ENCODE measurements at regions not wholly inside any gene's neighbourhood (a gene's known extent, or its start where the extent isn't known, plus 50 kb on each side); places are given as distances from the start of the nearest gene placed in this dataset.
A peak's percentile ranks its signal among the peaks of the same experiment; 100 is the strongest.

DNA sequence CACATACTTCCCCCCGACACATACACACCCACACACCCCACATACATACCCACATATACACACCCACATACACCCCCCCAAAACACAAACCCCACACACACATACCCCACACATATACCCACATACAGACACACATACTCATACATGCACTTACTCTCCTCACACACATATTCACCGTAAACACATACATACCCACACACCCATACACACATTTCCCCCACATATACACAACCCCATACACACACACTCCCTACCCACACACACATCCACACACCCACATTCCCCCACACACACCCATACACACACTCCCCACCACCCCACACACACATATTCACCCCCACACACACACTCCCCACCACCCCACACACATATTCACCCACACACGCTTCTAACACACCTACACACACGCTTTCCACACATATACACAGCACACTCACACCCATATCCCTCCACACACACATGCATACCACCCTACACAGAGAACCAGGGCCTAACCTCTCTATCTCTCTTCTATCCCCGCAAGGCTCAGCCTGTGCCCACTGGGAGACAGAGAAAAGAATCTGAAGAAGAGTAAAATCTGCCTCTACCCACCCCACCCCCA lies 182.4 kb upstream of the ETAA1 start:
- intact Hi-C loops (cut with DNase I), result no loop called here
- no peak for DNase-seq

DNA sequence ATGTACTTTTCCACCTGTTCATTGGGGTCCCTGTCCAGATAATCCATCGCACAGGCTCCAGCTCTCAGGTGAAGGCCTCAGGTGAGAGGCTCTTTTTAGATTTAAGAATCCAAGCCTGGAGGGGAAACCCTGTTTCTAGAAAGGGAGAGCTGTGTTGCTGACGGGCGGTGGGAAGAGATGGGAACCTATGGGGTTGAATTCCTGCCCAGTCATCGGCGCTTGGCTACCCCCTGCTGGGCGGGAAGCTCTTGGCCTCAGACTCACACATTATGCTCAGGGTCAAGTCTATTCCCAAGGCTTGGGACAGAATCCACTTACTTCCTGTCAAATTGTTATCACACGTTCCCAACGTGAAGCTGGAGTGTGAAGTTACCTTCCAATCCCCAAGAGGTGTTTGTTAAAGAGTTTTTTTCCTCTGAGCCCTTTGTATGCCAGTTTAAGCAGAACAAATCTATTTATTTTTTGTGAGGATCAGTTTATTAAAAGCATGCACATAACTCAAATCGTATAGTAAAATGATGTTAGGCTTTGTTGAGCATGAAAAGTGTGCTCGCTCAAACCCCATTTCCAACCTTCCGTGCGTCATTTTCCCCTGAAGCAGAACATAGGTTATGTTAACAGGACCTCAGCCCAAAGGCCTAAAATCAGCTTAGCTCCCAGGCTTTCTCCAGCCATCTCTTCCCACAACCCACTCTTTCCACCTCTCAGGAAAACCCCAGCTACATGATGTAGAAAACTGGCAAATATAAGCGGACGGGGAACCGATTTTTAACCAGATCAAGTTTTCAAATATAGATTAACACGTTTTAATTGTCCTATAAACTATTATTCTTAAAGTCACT lies 181.7 kb upstream of the ETAA1 start:
- peak in 1 of 10 donors; percentile 2 for DNase-seq
- intact Hi-C loops (cut with DNase I), result no loop called here

DNA sequence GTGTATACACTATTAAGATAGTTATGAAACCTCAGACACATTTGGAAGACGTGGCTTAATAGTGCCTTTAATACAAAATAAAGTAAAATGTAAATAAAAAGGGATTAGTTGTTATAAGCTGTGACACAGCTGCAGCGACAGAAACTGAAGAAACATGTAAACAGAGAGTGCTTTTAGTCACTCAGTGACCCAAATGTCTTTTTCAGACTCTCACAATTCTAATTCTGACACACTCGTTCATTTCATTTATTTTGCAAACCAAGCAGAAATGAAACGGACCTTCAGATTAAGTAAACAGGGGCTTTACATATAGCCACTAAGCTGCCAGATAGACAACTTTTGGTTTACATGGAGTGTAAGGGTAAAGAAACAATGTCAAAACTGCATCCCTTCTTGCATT lies 181.0 kb upstream of the ETAA1 start:
- intact Hi-C loops (cut with DNase I), result no loop called here
- no peak for DNase-seq

DNA sequence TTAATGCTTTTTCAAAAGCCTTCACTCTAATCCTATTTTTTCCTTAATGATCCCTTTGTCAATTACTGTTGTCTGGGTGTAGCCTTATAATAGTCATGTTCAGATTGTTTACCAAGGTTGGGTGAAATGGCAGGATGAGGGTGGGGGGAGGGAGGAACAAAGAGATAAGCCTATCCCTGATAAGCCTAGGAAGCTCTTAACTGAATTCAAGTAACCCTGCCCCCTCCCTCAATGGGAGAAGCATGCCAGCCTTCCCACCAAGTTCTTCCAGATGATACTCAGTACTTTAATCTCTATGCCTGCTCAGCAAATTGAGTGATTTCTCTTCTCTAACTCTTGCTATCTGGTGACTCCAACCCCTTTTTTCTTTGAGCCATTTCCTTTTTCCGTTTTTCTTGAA lies 180.3 kb upstream of the ETAA1 start:
- no peak for DNase-seq
- intact Hi-C loops (cut with DNase I), result no loop called here

DNA sequence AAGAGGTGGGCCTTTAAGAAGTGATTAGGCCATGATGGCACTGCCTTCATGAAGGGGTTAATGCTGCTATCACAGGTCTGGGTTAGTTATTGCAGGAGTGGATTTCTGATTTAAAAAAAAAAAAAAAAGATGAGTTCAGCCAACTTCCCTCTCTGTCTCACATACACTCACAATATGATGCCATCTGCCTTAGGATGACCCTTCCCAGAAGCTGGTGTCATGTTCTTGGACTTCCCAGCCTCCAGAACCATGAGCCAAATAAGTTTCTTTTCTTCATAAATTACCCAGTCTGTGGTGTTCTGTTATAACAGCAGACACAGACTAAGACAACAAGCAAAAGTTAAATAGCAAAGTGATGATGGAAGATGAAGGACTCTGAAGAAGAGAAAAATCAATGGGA lies 179.7 kb upstream of the ETAA1 start:
- intact Hi-C loops (cut with DNase I), result no loop called here
- DNase-seq, result no peak

DNA sequence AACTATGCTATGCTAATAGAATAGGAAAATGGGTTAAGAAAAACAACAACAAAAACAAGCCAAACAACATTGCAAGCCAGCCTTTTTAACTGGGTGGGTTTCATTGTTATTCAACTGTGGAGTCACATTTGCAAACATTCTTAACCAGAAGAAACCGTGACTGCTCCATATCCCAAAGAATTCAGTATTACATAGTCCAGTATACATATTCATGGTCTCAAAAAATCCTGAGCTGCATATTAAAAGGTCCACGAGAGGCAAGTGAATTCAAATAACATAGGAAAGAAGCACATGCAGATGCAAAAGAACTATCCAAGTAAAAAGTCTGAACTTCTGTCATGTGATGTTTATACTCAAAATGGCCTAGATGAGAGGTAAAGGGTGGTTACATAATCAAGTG lies 179.1 kb upstream of the ETAA1 start:
- intact Hi-C loops (cut with DNase I), result no loop called here
- no peak for DNase-seq

DNA sequence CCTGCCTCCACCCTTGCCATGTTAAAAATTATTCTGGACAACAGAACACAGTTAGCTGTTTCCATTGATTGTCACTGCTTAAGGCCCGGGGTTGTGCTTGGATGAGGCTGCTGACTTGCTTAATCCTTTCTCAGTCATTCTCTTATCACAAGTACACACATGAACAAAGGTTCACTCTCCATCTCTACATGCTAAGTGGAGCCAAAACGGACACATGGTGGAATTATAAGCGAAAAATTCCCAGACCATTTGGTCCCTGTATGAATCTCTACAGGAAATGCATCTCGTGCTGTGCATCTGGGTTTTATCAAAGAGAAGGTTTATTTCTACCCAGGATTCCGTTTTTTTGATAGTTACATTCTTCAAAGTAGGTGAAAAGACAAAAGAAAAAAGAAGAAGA lies 177.5 kb upstream of the ETAA1 start:
- DNase-seq, result no peak
- intact Hi-C loops (cut with DNase I), result no loop called here

DNA sequence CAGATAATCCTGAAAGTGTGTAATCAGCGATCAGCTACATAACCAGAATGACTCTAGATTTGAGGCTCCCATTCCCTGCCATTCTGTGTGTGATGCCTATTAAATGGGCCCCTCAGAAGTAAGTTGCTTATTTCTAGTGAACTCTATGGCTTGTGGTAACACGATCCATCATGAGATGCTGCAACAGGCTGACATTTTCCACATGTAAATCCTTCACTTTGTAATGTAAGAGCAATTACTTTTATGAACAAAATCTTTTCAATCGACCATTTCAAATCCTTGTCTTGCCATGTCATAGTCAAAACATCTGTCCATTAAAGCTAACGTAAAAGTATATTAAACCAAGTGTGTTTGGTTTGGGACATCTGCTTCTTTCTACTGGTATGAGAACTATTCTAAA lies 175.9 kb upstream of the ETAA1 start:
- DNase-seq, result no peak
- intact Hi-C loops (cut with DNase I), result no loop called here

DNA sequence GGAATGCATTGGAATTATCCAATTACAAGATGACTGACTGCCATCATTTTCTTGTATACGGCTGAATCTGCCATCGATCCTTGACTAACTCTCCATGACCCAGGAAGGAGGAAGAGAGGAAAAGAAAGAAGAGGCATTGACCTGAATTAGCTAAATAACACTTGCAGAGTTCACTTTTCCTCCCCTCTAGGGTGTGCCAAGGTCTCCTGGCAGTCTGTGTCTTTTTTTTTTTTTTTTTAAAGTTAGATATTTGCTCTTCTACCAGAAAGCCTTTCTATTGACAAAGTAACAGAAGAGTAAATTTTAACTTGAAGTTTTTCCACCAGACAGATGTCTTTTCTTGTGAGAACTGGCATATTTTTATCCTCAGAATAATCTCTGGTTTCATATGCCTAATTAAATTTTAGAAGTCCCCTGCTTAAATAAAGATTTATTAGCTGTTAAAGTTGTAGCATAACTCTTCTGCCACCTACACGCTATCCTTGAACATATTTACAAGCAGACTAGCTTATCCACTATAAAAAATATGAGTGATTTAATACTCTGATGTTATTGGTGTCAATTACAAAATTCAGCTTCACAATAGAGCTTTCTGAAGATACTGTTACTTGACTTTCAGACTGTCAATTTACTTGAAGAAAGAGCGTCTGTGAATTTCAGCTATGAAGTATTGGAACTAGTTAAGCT lies 171.7 kb upstream of the ETAA1 start:
- intact Hi-C loops (cut with DNase I), result no loop called here
- no peak for DNase-seq

DNA sequence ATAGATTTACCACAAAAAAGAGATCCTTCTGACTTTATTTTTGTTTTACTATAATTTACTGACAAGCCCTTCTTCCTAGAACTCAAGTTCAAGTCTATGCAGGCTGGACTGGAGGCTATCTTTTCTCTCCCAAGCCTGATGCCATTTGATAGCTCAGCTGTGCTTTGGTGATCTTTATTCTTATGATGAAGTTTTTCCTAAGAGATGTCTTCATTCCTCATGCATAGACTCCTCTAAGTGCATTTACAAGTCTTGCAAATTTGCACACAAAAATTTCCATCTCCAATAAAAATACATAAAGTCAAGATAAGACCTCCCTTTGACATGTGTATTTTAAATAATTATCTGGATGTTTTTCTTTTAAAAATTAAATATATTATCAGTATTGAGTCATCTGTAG lies 167.4 kb upstream of the ETAA1 start:
- intact Hi-C loops (cut with DNase I), result no loop called here
- DNase-seq, result no peak

DNA sequence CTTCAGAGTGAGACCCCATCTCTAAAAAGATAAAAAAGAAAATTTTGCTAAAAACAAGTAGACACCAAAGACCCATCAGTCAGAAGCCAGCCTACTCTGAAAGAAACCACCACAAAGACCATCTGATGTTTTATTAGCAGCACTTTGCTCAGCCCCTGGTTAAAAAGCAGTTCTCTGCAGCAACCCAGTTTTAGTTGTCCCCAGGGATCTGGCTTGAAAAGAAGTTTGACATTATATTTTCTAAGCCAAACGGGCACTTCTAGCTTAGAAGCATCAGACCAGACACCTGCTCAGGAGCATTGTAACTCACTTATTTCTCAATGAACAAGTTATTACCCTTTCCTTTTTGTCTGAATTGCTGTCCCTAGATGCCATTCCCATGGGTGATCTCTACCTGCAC lies 164.2 kb upstream of the ETAA1 start:
- no peak for DNase-seq
- intact Hi-C loops (cut with DNase I), result no loop called here

DNA sequence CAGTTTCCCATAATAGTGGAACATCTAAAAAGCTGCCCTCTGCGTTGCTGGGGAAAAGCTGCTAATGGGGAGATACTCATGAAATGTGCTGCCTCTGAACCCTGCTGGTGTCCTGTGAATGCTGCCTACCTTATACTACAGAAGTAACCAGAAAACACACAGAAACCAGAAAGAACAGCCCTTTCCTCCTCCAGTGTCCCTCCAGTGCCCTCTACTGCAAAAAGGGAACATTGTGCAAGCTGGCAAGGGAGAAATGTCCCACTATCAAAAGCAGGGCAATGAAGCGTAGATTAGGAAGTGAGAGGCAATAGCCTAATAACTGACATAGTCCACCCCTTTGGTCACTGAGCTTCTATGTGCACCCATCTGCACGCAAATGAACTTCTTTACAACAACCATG lies 162.7 kb upstream of the ETAA1 start:
- intact Hi-C loops (cut with DNase I), result no loop called here
- no peak for DNase-seq

DNA sequence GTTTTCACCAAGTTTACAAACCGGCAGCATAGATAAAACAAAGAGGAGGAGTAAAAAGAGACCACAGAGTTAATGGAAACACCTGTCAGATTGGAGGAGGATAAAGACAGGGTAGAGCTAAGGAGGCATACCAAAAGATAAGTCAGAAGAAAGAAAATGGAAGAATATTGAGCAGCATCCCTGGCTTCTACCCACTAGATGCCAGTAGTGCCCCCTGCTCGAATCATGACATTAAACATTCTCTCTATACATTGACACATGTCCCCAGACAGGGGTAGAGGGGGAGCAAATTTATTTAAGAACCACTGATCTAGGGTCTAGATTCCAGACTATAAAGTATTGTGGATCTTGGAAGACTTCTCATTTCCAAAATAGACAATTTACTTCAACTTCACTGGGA lies 159.8 kb upstream of the ETAA1 start:
- intact Hi-C loops (cut with DNase I), result no loop called here
- no peak for DNase-seq

DNA sequence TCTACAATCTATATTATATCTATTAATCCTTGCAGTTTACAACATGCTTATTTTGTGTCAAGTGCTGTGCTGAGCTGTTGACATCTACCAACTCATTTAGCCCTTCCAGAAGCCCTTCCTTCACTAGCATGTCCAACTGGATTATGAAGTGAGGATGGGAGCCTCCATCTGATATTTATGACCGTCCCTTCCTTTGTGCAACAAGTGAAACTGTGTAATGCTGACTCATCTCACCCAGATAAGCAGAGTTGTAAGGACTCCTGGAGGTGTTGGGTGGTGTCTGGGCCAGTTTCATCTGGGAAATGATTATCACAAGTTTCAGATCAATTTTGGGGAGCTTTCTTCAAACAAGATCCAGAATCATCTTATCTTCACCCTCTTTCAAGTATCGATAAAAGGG lies 156.6 kb upstream of the ETAA1 start:
- no peak for DNase-seq
- intact Hi-C loops (cut with DNase I), result no loop called here

DNA sequence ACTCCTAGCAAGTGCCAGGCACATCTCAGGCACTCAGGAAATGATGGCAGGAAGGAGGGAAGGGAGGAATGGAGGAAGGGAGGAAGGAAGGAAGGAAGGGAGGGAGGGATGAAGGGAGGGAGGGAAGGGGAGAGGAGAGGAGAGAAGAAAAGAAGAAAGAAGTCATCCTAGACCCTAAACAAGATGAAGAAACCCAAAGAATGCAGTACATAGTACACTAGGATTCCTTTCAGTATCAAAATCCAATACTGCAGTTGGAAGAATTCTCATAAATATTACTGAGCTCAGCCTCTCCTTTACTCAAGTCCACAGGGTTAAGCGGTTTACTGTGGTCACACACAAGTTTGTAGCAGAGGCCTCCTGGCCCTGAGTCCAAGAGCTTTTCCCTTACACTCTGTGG lies 155.7 kb upstream of the ETAA1 start:
- DNase-seq, result no peak
- intact Hi-C loops (cut with DNase I), result no loop called here

DNA sequence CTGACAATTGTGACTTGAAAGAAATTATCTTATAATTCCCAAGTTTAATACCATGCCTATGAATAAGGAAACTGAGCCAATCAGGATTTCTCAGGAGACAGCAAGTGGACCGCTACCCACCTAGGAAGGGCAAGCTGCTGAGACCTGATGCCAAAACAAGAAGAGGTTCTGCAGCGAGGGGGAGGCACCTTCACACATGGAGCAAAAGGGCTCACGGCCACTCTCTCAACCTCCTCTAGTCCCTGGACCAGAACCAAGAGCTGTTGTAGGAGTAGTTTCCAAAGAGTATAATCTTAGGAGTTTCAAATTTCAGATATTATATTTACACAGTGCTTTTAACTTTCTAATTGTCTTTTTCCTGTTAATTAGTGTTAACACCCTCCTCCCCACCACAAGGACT lies 154.7 kb upstream of the ETAA1 start:
- DNase-seq, result no peak
- intact Hi-C loops (cut with DNase I), result no loop called here

DNA sequence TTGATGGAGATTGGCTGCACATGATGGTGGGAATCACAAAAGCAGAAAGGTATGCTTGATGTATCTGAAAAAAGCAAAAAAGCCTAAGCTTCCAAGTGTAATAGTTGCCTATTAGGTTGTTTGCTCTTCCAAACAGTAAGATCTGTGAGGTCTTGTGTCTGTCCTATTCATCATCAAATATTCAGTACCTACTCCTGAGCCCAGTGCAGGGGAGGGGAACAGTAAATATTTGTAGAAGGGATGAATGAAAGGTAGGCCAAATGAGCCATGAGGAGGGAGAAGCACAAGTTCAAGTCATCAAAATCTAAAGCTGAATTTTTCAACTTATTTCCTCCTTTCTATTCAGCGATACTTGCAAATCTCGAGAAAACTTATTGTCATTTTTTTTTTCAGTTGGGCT lies 153.2 kb upstream of the ETAA1 start:
- DNase-seq, result no peak
- intact Hi-C loops (cut with DNase I), result no loop called here

DNA sequence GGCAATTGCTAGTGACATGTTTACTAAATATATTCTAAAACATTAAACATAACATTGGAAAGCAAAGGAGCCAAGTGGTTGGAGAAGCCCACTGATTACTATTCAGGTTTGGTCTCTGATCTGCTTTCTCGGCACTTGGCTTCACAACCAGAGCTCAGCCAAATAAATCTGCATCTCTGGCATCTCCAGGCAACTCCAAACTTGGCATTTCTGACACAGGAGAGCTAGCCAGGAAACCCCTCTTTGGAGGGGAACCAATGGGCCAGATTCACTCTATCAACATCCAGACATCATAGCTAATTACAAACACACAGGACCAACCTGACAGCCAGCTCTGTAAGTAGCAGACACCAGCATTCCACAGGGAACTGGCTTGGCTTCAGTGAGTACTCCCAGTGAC lies 150.3 kb upstream of the ETAA1 start:
- intact Hi-C loops (cut with DNase I), result no loop called here

DNA sequence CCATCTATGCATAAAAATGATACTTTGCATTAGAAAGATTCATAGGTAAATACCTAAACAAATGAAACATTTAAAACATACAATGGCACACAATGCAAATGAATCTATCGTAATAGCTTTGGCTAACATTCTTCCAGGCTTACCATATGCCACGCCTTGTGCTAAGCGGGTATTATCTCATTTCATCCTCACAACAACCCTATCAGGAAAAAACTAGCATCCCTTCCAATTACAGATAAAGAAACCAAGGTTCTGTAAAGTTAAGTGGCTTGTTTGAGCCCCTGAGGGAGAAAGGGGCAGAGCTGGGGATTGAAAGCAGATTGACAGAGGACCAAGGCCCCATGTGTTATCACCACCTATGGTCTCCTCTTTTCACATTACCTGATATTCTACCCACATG lies 145.4 kb upstream of the ETAA1 start:
- DNase-seq, result no peak
- intact Hi-C loops (cut with DNase I), result no loop called here

More for the DNA sequence above, 150.3 kb upstream of the ETAA1 start:
- no peak for DNase-seq

DNA sequence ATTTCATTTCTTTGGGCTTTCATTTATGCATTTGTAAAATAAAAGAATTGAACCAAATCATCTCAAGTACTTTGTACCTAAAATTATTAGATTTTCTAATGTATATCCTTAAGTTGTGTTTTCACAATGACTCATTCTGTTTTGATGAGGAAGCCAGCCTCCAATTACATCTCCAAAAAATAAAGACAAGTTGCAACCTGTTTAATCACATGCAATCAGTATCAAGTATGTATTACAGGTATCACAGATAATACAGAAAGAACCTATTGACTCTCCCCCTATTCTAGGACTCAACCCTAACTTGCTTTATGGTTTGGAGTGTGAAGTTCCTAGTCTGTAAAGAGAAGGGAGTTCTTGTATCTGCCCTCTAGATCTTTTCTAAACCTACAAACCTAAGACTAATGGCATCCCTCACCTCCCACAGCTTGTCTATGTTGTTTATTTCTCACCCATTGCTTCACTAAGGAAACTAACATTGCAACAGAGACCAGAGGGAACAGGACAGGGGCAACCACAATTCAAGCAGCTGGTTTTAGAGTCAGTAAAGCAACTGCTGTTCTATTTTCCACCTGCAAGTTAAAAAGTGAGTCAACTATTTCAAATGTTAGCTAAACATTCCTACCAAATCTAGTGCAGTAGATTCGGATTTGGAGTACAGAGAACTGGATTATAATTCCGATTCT lies 141.1 kb upstream of the ETAA1 start:
- intact Hi-C loops (cut with DNase I), result no loop called here
- no peak for DNase-seq

DNA sequence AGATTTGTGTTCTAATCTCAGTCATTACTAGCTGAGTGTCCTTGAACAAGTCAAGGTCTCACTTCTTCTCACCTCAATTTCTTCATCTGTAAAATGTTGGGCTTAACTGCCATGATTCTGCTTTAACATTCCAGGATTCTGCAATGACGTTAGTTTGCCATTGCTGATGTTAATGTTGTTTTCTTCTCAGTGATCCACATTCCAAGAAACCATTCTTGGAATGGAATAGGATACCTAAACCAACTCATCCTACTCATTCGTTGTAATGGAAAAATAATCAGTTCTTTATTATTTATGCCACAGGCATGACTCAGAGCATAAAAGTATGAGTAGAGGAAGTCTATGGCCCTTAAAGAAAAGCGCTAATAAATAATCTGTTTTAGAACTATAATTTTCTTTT lies 140.2 kb upstream of the ETAA1 start:
- no peak for DNase-seq
- intact Hi-C loops (cut with DNase I), result no loop called here
